ENCODE measurements at regions not wholly inside any gene's neighbourhood (a gene's known extent, or its start where the extent isn't known, plus 50 kb on each side); places are given as distances from the start of the nearest gene placed in this dataset.

DNA sequence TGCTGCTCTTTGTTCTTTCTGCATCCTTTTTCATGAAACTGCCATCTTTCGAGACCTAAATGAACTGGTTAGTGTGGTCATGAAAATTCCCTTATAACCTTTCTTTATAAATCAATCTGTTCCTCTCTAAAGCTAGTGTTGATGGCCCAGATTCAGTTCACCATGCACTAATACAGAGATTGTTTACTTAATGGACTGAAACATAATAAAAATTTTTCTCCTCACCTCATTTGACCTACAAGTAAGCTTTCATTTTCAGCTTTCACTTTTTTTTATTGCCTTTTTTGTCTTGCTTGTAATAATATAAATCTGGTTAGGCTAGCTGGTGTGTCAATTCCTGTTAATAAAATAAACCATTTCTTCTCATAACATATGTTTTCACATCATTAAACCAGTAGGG is 183.8 kb downstream of the CCDC59 start:
- DNase-seq (ENCODE audit: low read depth) = no peak

DNA sequence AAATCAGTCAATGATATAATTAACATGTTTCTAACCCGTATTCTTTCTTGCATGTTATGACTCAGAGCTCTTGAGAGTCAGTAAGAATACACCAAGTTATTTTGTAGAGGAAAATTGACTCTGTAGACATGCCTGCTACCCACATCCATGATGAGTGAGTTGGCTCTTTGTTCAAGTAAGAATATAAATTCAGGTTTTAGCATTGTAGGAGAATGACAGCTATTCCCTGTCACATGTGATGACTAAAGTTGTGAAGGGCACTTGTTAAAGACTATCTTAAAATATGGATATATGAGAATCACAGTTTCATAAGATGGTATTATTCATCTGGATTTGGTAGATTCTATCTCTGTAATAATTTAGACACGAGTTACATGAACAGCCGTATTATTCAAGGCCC is 209.1 kb downstream of the CCDC59 start:
- DNase-seq (ENCODE audit: low read depth) = no peak

- no peak for DNase-seq (ENCODE audit: low read depth)
Observed at GRCh38 chr12:82146740-82147139, 211.4 kb downstream of the CCDC59 start.

DNA sequence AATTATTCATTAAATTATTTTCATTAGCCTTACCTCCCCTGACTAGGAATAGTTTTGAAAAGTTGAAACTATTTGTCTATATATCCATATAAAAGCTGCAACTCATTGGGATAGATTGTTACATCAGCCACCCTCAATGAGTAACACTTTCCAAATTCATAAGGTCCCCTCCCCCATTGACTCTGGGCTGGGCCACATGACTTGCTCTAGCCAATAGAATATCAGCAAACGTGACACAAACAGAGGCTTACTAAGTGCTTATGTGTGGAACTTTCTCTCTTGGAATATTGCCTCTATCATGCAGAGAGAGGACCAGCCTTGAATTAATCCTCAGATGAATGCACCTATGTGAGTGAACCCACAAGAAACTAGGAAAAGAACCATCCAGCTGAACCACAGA is 213.7 kb downstream of the CCDC59 start:
- DNase-seq (ENCODE audit: low read depth) = no peak

DNA sequence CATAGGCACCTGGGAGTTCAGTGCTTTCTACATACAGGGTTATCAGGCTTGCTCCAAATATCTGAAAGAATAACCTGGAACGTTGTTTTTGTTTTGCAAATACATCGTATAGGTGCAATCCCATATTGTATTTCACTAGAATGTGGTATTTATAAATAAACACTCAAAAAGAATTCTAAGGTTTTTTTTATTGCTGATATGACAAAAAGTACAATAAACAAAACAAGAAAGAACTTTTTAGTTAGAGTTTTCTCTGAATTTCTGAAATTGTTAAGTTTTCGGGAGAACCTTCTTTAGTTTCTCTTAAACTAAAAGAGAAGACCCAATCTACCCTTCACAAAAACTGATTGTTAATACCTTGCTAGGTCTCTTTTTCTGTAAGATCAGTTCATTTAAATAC is 225.8 kb downstream of the CCDC59 start:
- no peak for DNase-seq (ENCODE audit: low read depth)

- DNase-seq (ENCODE audit: low read depth) = no peak
Observed at GRCh38 chr12:82130762-82131161, 227.4 kb downstream of the CCDC59 start.

DNA sequence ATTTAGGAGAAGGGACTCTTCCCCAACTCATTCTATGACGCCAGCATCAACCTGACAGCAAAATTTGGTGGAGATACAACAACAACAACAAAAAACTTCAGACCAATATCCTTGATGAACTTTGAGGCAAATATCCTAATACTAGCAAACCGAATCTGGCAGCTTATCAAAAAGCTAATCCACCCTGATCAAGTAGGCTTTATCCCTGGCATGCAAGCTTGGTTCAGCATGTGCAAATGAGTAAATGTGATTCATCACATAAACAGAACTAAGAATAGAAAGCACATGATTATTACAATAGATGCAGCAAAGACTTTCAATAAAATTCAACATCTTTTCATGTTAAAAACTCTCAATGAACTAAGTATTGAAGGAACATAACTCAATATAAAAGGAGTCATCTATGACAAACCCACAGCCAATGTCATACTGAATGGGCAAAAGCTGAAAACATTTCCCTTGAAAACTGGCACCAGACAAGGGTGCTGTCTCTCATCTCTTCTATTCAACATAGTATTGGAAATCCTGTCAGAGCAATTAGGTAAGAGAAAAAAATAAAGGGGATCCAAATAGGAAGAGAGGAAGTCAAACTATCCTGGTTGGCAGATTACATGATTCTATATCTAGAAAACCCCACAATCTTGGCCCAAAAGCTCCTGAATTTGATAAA is 233.3 kb downstream of the CCDC59 start:
- no peak for DNase-seq (ENCODE audit: low read depth)

GRCh38 chr12:82121545-82121944 is 236.6 kb downstream of the CCDC59 start:
- no peak for DNase-seq (ENCODE audit: low read depth)

DNA sequence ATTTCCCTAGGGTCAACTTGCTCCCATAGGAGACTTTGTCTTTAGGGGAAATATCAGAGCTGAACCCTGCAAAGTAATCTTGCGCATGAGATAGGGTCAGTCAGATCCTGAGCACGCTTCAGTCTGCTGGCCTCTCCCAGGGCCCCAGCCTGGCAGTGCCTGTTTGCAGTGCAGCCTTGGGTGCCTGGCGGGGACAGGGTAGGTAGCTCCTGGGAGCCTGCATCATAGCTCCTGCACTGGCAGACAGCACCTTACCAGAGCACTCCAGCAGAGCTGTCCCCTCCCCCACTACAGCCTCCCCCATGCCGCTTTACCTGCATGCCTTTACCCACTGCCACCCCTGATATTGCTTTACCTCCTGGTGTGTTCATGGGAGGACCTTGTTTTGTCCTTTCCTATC is 237.3 kb downstream of the CCDC59 start:
- DNase-seq (ENCODE audit: low read depth) = no peak

- no peak for DNase-seq (ENCODE audit: low read depth)
Observed at GRCh38 chr12:82109243-82109642, 248.9 kb downstream of the CCDC59 start.

GRCh38 chr12:82108615-82109014 is 249.6 kb downstream of the CCDC59 start:
- DNase-seq (ENCODE audit: low read depth) = no peak

GRCh38 chr12:82099216-82099615 is 259.0 kb downstream of the CCDC59 start:
- DNase-seq (ENCODE audit: low read depth) = no peak

DNA sequence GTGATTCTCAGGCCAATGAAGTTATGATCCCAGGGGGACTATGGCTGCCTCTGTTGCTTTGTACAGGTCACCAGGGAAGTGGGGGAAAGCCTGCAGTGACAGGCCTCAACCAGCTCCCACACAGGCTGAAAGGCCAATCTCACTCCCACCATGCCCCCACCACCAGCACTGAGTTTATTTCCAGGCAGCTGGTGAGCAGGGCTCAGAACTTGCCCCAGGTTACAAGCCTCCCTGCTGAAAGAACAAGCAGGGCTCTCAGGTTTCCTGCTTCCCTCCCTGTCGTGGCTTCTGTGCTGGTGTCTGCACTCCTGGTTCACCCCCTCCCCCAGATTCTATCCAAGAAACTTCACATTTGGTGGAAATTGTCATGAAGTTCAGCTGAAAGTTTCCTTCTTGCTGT is 260.3 kb downstream of the CCDC59 start:
- DNase-seq (ENCODE audit: low read depth) = no peak

DNA sequence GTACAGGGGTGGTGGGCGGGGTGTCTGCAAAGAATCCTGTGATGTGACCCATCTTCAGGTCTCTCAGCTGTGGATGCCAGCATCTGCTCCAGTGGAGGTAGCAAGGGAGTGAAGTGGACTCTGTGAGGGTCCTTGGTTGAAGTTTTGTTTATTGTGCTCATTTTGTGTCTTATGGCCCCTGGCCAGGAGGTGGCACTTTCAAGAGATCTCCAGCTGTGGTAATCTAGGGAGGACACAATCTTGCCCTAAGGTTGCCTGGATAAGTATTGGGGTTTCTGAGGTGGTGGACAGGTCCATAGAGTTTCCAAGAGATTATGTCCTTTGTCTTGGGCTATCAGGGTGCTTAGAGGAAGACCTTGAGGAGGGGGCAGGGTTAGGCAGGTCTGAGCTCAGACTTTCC is 260.7 kb downstream of the CCDC59 start:
- DNase-seq (ENCODE audit: low read depth) = no peak

- DNase-seq (ENCODE audit: low read depth) = no peak
Observed at GRCh38 chr12:82090165-82090564, 268.0 kb downstream of the CCDC59 start.

DNA sequence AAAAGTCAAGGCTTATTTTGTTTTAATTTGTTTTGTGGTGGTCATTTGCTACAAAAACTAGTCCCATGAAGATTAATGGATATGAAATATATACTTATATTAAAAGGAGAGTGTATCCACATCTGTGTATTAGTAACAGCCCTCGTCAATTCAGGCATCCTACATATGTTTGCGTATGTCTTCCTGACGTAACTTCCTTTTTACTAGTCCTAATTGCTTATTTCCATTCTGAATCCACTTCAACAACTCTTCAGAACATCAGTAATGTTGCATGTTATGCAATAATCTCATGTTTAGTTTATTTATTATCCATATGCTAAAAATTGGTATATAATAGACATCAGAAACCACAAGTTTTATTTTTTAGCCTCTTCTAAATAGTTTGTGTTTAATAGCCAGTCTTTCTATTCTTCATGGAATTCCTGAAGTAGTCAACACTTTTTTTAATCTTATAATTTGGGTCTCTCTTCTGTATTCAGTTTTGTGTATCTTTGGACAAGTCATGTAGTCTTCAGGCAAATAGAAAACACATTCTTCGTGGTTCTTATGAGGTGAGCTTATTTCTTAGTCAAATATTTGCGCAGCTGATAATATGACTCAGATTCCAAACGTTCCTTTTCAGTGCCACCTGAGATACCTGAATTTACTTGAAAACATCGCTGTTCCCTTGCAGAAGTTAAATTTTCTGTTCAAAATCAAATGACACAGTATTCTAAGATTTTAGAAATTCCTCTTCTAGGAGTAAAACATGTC is 268.6 kb downstream of the CCDC59 start:
- no peak for DNase-seq (ENCODE audit: low read depth)

DNA sequence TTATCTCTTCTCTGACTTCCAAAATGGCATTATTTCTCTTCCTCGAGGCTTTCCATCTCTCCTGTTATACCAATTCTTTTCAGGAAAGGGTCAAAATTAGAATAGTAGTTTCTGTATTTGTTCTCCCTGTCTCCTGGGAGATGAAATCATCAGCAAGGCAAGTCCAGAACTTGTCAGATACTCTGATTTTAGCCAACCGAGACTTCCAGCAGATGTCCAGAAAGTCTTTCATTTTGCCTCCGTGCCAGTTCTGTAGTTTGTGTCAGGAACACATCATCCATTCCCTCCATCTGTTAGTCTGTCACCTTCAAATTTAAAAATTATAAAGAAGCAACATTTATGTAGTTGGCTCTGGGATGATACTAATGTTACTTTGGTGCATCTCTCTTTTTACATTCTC is 275.7 kb downstream of the CCDC59 start:
- DNase-seq (ENCODE audit: low read depth) = no peak

DNA sequence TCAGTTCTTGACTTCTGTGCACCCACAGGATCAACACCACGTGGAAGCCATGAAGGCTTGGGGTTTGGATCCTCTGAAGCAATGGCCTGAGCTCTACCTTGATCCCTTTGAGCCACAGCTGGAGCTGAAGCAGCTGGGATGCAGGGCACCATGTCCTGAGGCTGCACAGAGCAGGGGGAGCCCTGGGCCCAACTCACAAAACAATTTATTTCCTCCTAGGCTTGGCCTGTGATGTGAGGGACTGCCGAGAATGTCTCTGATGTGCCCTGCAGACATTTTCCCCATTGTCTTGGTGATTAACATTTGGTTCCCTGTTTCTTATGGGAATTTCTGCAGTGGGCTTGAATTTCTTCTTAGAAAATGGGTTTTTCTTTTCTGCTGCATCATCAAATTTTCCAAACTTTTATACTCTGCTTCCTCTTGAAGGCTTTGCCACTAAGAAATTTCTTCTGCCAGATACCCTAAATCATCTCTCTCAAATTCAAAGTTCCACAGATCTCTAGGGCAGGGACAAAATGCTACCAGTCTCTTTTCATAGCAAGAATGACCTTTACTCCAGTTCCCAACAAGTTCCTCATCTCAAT is 288.2 kb downstream of the CCDC59 start:
- no peak for DNase-seq (ENCODE audit: low read depth)

DNA sequence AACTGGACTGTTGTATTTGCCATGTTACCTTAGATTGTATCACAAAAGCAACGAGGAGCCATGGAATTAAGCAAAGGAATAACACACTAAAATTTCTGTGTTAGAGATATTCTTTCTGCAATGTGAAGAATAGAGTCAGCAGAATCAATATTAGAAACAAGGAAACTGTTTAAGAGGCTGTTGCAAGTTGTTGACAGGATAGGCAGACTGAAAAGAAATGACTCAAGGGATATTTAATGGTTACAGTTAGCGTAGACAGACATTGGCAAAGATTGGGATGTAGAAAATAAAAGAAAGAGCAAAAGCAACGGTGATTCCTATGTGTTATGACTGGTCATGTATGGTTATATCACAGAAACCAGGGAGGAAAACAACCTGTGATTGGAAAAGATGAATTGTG is 299.0 kb upstream of the PPFIA2 start:
- no peak for DNase-seq (ENCODE audit: low read depth)

- DNase-seq (ENCODE audit: low read depth) = no peak
Observed at GRCh38 chr12:82057770-82058169, 298.6 kb upstream of the PPFIA2 start.

- no peak for DNase-seq (ENCODE audit: low read depth)
Observed at GRCh38 chr12:82055391-82055790, 296.2 kb upstream of the PPFIA2 start.

GRCh38 chr12:82054566-82054965 is 295.4 kb upstream of the PPFIA2 start:
- DNase-seq (ENCODE audit: low read depth) = no peak

DNA sequence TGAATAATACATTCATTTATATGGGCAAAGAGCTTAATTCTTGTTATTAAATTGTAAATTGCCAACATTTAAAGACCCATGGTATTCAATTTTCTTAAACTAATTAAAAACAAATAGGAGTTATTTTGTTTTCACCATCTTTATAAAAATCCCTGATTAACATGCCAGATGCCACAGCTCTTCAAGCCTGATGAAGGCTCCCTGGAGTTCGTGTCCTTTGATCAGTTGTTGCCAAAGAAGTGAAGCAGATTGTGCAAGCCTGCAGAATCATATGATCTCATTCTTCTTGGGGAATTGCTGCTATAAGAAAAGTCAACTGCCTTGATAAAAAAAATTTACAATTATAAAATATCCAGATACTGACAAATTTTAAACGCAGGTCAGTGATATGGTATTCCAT is 288.3 kb upstream of the PPFIA2 start:
- DNase-seq (ENCODE audit: low read depth) = no peak

Data from activated T-cell treated with anti-CD3 and anti-CD28 coated beads for 48 hours (primary cell).